ENCODE measurements at regions not wholly inside any gene's neighbourhood (a gene's known extent, or its start where the extent isn't known, plus 50 kb on each side); places are given as distances from the start of the nearest gene placed in this dataset.

DNA sequence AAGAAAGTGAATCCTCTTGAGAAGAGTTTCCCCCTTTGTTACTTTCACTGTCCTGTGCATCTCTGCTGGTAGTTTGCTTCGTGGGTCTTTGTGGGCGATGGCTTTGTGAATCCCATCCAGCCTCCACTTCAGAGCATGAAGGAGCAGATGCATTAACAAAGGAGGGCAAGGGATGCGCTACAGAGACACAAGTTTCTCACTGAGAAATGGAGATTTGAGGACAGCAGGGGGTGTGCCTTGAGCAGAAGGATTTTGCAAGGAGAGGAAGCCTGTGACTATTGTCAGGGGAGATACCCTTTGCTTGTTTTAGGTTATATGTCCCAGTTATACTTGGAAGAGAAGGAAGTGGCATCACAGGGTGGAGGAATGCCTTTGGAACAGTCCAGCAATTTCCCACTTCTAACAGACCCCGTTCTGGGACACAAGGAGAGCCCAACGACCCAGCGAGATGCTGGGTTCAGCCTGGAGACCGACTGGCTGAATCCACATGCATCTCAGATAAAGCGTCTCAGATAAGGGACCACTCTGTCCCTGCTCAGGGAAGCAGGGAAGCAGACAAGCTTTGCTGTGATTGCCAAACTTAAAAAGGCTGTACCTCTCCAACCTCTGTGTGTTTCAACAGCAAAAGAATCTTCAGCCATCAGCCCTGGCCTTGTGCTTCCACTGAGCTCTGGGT is 314.6 kb upstream of the GATB start:
- no peak overlapping the region for H3K4me3 ChIP-seq (ENCODE audit: low read depth, low read length)
- no peaks in the 10 kb centered on the region for H3K36me3 ChIP-seq (ENCODE audit: control insufficient read depth, insufficient read depth, low read length)
- TF ChIP-seq CTCF (IDR thresholded peaks at IDR 0.05; ENCODE audit: insufficient read depth, low read length, poor library complexity, severe bottlenecking), result no peak
- no peak for DNase-seq (ENCODE audit: low read depth)
- H3K27me3 ChIP-seq (ENCODE audit: control insufficient read depth, insufficient read depth, low read length), result peaks cover 4% of the 10 kb centered on the region

DNA sequence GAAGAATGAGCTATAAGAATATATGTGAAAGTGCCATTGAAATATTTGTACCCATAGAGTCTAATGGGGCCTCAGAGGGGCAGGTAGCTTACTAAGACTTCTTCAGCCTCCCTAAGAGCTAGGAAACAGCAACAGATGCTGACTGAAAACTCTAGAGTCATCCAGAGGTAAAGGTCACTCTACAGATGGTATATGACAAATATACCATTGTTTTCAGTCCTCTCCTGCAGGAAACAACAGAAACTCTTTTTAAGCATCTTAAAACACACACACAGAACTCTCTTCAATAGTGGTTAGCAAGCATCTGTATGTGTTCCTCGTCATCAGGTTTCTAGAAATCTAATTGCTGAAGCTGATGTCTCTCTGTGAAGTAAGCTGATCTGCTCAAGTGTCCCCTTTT is 313.8 kb upstream of the GATB start:
- H3K36me3 ChIP-seq (ENCODE audit: control insufficient read depth, insufficient read depth, low read length), result no peaks in the 10 kb centered on the region
- TF ChIP-seq CTCF (IDR thresholded peaks at IDR 0.05; ENCODE audit: insufficient read depth, low read length, poor library complexity, severe bottlenecking), result no peak
- no peak overlapping the region for H3K4me3 ChIP-seq (ENCODE audit: low read depth, low read length)
- H3K27me3 ChIP-seq (ENCODE audit: control insufficient read depth, insufficient read depth, low read length), result peaks cover 4% of the 10 kb centered on the region
- DNase-seq (ENCODE audit: low read depth), result no peak

DNA sequence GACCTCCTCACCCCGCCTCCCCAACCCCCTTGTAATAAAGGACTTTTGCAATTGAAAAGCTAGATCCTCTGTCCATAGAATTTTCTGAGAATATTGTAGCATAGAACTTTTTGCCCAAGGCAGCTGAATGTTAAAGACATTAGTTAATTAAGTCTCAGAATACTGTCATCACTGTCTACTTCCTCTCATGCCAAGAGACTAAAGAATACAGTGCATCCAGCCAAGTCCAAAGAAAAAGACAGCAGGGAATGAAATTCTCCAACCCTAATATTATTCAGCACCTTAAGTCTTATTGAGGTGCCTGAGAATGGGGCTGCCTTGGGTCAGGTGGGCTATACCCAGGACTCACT is 313.3 kb upstream of the GATB start:
- Histone ChIP-seq H3K27me3 (ENCODE audit: control insufficient read depth, insufficient read depth, low read length) (peaks cover 4% of the 10 kb centered on the region), H3K36me3 (ENCODE audit: control insufficient read depth, insufficient read depth, low read length) (no peaks in the 10 kb centered on the region), H3K4me3 (ENCODE audit: low read depth, low read length) (no peak overlapping the region)
- no peak for DNase-seq (ENCODE audit: low read depth)
- TF ChIP-seq CTCF (IDR thresholded peaks at IDR 0.05; ENCODE audit: insufficient read depth, low read length, poor library complexity, severe bottlenecking), result no peak

GRCh38 chr4:152073351-152074087 is 312.7 kb upstream of the GATB start:
- H3K36me3 ChIP-seq (ENCODE audit: control insufficient read depth, insufficient read depth, low read length), result no peaks in the 10 kb centered on the region
- no peak overlapping the region for H3K4me3 ChIP-seq (ENCODE audit: low read depth, low read length)
- peaks cover 4% of the 10 kb centered on the region for H3K27me3 ChIP-seq (ENCODE audit: control insufficient read depth, insufficient read depth, low read length)
- TF ChIP-seq CTCF (IDR thresholded peaks at IDR 0.05; ENCODE audit: insufficient read depth, low read length, poor library complexity, severe bottlenecking), result no peak
- no peak for DNase-seq (ENCODE audit: low read depth)

DNA sequence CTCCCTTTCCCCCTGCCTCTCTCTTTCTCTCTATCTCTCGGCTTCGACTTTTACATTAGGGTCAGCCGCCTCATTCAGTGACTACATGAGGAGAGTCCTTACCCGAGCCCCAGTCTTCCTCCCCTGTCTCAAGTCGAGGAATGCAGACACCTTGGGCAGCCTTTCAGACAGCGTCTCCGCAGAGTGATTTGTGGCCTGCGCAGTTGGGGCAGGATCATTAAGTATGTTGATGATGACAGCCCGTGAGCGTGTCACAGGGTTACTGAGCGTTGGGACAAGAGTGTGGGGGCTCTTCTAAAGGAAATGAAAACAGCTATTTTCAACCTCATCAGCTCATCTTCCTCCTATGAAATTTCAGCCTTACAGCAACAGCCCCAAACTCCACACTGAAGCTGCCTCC is 312.1 kb upstream of the GATB start:
- H3K27me3 ChIP-seq (ENCODE audit: control insufficient read depth, insufficient read depth, low read length), result peaks cover 4% of the 10 kb centered on the region
- TF ChIP-seq CTCF (IDR thresholded peaks at IDR 0.05; ENCODE audit: insufficient read depth, low read length, poor library complexity, severe bottlenecking), result no peak
- H3K4me3 ChIP-seq (ENCODE audit: low read depth, low read length), result no peak overlapping the region
- no peaks in the 10 kb centered on the region for H3K36me3 ChIP-seq (ENCODE audit: control insufficient read depth, insufficient read depth, low read length)
- no peak for DNase-seq (ENCODE audit: low read depth)
